ENCODE measurements at regions not wholly inside any gene's neighbourhood (a gene's known extent, or its start where the extent isn't known, plus 50 kb on each side); places are given as distances from the start of the nearest gene placed in this dataset.
A peak's percentile ranks its signal among the peaks of the same experiment; 100 is the strongest.

DNA sequence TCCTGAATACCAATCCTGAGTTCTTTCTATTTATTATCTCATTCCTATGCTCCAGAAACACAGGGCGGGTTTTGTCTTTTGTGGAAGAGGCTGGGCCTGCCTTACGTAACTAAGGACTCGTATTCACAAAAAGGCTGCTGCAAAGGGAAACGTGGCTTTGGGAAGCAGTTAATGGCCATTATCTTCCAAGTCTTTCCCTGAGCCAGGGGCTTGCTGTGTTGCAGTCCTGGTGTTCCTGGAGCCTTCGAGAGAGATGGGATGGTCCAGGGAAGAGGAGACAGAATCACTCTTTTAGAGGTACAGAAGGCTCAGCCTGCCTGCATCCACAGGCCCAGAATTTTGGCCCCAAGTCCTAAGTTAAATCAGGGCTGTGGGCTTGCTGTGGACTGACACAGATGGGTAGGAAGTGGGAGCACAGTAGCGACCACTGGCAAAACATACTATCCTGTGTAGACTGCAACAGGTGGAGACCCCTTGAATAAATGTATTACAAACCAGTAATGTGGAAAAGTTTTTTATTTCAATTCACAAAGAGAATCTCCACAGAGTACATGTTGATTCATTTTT is 139.4 kb upstream of the ST6GAL2 start:
- no peak for DNase-seq (ENCODE audit: low spot score)

DNA sequence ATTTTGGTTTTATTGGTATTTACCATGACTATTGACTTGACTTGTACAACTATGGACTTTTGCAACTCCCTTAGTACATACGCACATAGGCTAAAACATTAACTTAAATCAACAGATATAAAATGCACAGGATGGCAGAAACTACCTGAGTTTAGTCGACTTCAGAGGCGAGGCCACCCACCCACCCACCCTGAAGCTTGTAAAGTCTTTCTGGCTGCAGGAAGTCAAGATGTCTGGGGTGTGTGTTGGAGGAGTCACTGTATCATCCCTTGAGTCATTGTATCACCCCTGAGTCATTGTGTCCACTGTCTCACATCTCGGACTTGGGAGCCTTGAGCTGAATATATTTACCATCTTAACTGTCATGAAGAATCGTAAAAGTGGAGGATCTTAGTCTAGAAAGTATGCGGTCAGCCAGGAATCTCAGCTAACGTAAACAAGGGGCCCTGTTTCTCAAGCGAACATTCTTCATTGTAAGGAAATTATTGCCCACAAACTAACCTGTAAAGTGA is 140.0 kb upstream of the ST6GAL2 start:
- DNase-seq (ENCODE audit: low spot score), result no peak

DNA sequence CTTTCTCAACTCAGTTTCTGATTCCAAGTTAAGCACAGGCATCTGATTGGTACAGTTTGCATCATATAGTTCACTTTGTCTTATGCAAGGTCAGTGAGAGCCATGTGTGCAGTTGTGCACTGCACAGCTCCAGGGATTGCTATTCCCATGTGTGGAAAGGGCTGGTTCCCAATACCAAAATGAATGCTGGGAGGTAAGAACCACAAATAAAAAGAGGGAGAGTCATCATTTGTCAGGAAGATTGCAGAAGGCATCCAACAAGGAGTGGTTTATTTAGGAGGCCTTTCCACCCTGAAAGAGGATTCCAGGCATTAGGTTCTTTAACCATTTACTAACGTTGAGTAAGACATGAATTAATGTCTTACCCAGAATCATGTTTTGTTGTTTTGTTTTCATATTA is 141.2 kb upstream of the ST6GAL2 start:
- DNase-seq (ENCODE audit: low spot score), result no peak

DNA sequence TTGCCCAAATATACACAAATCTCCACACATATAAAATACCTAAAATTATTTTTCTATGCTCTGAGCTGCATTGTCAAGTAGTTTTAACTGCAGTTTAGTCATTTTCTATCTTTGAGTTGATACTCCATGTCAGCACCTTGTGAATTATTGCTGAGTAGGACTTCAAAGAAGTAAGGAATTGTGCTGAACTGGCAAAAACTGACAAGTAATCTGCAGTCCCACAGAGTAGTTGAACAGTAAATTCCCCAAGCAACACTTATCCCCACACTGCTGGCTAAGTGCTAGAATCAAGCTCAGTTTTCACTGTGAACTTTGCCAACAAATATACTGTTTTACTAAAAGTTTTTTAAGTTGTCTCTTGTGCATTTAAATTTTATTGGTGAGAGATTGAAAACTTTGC is 141.8 kb upstream of the ST6GAL2 start:
- DNase-seq (ENCODE audit: low spot score), result no peak

DNA sequence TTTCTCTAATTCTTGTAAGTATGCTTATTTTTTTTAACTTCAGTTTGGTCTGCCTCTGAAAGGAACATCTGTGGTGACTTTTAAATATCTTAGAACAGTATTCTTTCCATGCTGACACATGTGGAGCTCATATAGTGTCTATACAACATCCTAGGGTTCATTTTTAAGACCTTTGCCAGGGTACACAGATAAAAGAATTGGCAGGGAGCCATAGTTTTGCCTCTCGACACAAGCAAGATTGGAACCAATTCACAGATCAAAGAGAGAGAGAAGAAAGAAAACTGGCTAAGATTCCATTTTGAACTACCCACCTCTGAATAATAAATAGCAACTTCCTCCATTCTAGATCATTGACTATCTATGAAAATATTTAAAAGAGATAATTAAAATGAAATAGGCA is 142.7 kb upstream of the ST6GAL2 start:
- DNase-seq (ENCODE audit: low spot score), result no peak

DNA sequence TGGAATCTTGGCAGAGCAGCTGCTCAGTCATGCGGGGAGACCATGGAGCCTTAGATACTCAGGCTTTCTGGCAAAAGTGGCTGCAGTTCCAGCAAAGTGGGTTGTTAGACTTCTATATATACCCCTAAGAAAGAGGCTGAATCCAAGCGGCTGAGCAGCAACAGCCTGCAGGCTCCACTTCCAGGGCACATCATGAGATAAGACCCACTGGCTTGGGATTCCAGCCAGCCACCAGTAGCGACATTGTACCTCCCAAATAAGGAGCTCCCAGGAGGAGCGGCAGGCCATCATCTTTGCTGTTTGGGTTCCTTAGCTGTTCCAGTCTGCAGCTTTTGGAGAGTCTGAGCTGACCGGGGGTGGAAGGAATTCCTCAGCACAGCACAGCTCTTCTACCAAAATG is 150.3 kb upstream of the ST6GAL2 start:
- DNase-seq (ENCODE audit: low spot score), result no peak

DNA sequence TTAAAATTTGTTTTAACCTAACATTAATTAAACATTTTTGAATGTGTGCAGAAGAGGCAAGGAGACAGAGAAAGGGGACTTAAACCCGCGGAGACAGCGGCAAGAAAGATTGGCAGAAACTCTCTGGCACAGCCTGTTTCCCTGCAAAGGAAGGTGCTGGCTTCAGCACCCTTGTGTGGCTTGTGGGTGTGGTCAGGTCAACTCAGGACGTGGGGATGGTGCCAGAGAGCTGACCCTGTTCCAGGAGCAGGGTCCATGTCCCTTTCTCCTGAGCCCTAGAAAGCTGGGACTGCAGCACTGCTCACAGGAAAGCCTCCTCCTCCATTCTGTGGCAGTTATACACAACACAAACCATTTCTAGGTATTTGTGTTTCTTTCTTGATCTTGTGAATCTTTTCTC is 176.2 kb upstream of the ST6GAL2 start:
- DNase-seq (ENCODE audit: low spot score), result peak; percentile 6

DNA sequence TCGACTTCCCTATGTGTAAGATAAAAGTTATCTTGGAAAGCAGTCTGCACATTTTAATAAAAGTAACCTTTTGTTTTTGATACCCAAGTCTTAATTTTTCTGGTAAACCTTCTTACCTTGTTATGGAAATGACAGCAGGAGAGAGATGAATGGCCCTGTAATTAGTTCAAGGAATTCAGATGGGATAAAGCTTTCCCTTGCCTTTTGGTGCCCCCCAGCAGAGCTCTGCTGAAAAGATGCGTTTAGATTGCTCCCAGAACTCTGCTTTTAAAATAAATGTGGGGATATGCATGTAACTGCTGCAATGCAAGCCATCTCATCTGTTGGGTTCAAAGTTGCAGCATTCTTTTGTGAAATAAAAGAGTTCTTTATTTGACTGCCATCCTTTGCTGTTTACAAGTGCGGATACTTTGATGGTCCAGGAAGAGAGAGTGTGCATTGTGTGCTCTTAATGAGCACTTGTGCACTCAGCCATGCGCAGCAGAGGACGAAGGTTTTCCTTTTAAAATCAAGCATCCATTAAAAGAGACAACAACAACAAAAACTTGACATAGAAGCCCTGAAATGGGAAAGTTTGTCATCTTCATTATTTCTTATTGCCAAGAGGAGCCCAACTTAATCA is 176.7 kb upstream of the ST6GAL2 start:
- no peak for DNase-seq (ENCODE audit: low spot score)

DNA sequence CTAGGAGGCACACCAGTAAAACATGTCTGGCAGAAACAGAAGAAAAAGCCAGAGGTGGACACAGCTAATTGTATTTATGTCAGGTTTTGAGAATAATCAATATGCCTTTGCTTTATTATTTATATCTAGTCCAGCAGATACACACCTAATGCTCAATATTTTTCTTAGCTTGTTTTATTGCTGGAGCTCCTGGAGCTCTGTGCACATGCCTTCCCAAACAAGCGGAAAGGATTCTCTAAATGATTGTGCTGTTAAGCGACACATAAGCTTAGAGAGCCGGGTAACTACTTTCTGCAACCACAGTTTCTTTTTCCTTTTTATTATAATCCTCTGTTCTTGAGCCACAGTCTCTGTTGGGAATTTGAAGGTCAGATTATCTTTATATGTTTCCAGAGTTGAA is 177.3 kb upstream of the ST6GAL2 start:
- DNase-seq (ENCODE audit: low spot score), result no peak

DNA sequence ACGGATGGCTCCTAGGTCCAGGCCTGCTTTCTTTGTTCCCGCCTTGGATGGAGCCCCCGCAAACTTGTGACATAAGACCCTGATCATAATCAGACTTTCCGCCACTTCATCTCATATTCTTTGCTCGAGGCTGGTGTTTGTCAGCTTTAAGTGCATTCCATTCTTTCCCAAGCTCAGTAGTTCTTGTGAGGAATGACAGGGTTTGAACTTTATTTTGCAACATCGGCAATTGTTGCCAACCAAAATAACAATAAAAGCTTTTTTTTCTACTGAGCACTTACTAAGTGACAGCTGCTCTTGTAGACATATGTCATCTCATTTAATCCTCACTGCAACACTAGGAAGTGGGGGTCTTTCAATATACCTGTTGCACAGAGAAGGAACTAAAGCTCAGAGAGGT is 178.8 kb upstream of the ST6GAL2 start:
- no peak for DNase-seq (ENCODE audit: low spot score)

DNA sequence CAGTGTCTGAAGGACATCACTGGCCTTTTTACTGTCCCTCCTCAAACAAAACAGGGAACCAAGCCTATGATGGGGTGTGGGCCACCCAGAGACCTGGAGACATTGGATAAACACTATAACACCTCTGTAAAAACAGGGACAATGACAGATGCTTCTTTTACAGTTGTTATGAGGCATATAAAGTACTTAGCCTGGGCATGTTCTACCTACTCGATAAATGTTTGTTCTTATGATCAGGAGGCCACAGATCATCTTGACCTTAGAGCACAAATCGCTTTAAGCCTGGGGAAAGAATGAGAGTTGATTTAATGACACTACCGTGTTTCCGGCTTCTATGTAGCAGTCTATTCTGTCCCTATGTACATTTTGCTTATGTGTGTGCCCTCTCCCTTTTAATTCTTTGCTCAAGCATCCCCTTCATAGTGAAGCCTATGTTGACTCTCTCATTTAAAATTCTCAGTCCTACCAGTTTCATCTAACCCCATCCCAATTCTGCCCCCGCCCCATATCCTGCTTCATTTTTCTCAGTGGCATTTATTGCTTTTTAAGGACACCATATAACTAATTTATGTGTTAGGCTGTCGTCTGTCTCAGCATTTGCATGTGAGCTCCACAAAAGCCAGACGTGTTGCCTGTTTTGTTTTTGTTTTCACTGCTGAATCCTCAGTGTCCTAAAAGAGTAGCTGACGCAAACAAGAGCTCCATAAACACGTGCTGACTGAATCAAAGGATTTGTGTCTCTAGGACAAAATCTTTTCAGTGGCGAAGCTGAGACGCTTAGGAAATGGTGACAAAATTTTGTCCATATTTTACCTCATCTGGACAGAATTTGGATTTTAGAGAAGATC is 182.3 kb upstream of the ST6GAL2 start:
- no peak for DNase-seq (ENCODE audit: low spot score)

DNA sequence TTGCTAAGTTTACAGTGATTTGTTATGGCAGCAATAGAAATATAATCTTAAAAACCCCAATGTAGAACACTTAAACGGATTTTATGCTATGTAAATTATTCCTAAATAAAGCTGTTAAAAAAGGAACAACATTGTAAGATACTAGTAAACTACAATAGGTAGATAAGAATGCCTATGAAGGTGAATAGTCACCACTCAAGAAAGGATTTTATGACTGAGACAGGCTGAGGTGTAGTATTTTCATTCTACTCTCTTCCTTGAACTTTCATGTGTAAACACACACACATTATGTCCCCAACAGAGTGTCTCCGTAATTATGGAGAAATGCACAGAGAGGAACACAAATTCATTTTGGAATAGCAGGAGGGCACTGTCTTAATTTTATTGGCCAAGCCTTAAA is 183.9 kb upstream of the ST6GAL2 start:
- no peak for DNase-seq (ENCODE audit: low spot score)

DNA sequence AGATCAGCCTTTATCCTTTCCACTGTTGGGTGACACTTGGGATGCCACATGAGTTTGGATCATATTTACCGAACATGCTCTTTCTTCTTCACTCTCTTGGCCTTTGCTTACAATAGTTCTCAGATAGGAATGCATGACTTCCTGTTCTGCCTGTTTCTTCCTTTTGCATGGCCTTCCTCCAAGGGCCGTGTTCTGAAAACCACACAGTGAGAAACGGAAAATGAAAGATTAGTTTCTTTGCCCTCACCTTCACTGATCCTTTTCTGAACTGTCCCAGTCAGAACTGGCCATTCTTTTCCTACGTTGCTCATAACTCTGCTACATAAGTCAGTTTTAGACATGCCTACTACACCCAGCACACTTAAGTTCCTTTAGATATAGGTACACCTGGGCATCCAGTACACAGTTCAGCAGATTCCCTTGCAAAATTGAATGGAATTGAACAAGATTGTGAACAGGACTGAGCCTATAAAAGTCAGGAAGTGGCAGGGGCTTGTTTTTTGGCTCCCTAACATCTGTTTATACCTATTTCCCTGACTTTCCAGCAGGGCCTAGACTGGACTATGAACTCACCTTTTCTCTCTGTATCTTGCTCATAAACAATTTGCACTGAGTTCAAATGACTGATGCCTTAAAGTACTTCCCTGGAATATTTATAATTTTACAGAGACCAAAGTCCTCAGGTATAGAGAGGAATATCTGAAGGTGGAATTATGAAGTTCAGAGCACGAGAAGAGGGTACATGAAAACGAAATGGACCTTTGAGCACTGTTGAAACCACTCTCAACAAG is 186.4 kb upstream of the ST6GAL2 start:
- DNase-seq (ENCODE audit: low spot score), result no peak

DNA sequence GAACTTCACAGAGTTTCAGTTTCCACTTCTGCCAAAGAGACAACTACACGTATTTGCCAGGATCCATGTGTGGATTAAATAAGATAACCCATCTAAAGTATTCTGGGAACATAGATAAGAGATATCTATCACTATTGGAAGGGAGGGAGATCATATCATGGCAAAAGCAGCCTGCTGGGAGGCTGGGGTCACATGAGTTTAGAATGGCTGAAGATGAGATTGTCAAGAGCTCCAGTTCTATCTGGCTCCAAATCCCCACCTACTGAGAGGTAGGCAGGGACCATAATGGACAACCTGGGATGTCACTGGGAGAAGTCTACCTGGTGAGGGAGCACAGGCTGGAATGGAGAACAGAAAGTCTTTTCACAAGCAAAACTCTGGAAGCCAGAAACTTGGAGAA is 192.6 kb upstream of the ST6GAL2 start:
- no peak for DNase-seq (ENCODE audit: low spot score)

DNA sequence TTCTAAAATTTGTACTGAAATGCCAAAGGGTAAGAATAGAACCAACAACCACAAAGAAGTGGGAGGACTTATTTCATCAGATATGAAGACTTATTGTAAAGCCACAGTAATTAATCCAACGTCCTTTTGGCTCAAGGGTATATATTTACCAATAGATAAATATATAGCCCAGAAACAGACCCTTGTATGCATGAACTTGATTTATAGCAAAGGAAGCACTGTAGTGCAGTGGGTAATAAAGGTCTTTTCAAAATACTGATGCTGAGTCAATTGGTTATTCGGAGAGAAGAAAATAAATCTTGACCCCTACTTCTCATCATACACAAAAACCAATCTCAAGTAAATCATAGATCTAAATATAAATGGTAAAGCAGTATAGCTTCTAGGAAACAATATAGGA is 200.5 kb upstream of the ST6GAL2 start:
- no peak for DNase-seq (ENCODE audit: low spot score)

DNA sequence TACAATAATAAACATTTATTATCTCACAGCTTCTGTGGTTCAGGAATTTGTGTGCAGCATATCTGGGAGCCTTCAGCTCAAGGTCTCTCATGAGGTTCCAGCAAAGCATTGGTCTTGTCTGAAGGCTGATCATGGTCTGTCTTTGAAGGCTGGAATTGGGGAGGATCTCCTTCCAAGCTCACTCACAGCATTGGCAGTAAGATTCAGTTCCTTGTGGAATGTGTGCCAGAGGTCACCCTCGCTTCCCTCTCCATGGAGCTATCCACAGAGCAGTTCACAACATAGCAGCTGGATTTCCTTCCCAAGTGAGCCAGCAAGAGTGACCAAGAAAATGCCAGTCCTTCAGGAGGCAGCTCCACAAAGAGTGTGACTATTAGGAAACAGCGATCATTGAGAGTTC is 202.2 kb upstream of the ST6GAL2 start:
- no peak for DNase-seq (ENCODE audit: low spot score)

DNA sequence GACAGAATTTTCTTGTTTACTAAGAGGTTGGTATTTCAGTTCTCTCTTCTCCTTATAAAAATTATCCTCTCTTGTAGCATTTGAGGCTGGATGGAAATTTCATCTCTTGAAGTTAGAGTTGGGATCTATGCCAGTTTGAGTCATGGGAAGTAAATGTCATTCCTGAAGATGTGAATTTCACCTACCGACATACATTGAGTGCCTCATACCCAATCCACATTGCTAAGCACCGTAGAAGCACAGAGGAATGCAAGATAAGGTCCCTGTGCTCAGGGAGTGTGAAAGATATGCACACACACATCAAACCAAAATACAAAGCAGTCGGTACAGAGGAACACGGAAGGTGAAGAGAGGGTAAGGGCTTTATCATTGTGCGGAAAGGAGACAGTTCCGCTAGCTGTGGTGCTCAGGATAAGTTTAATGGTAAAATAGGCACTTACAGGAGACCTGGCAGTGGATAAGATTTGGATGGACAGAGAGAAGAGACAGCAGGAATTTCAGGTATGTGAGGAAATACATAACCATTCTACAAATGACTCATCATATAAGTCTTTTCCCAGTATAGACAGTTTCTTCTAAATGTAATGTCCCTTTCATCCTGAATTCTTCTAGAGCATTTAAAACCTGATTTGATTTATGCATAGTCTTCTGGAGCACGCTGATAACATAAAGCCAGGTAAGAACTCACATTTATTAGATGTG is 205.3 kb upstream of the ST6GAL2 start:
- DNase-seq (ENCODE audit: low spot score), result no peak

DNA sequence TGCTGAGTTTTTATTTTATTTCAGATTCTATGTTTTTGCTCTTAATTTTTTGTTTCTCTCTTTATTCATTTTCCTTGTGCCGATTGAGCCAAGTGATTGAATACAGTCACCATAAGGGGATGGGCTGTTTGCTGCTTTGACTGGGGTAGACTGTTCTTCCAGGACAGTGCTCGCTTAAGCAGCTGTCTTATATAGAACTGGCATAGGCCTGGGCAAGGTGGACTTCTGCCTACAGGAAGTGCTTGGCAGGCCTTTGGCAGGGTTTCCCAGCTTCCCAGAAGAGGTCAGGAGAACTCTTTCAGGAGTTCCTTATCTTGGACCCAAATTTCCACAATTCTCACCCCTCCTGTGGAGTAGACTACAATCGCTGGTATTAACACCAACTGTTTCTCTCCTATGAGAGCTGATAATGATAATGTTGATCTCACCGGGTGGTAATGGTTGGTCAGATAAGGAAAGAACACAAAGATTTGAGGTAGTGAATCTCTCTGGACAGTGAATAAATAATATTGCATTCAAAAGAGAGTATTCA is 207.5 kb upstream of the ST6GAL2 start:
- no peak for DNase-seq (ENCODE audit: low spot score)

DNA sequence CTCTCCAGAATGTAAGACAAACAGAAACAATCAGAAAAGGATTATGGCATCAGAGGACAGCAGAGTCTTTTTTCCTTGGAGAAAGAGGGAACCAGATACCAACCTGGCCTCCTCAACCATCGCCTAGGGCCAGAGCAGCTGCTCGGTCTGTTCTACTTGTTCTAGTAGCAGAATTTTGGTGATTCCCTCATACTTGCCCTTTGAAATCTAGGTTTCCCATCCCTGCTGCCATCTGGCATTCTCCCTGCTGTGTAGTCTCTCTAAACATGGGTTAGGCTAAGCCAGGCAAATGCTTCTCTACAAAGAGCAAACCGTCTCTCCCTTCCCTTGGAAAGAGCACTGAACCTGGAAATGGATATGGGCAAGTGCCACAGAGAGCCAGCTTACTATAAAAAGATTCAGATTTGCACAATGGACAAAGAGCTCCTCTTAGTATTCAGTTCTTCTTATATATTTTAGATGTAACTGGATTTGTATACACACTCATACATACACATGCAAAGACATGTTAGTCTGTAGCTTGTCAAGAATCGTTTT is 208.6 kb upstream of the ST6GAL2 start:
- peak; percentile 4 for DNase-seq (ENCODE audit: low spot score)

DNA sequence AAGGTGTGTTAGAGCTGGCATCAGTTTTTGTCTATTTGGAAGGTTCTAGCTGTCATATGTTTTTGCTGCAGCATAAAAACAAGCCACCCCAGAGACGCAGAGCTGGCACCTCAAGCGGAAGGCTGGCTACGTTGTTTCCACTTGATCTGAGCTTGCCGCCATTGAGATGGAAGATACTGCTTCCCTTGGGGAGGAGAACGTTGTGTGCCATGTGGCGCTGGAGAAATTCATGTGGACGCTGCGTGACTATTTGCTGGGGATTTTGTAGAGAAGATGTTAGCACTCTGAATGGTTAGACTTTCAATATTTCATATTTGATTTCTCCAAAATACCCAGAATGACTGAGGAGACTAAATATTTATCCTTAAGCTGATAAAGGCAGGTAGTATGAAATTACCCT is 216.2 kb upstream of the ST6GAL2 start:
- no peak for DNase-seq (ENCODE audit: low spot score)

DNA sequence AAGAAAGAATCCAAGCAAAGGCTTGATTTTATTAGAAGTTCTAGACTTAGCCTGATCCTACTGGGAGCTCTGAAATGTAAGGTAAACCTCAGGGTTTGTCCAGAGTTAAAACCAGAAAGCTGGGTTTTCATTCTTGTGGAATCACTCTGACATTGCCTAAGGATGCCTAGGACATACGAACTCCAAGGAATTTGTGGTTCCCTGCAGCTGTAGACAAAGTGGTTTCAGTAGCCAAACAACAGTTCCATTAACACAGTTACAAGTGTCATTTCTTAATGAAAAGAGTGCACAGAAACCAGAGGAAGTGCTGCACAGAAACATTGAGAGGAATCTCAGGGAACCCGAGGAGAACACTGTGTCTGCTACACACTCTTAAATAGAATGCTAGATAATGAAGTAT is 221.4 kb upstream of the ST6GAL2 start:
- DNase-seq (ENCODE audit: low spot score), result no peak
